ENCODE measurements at regions not wholly inside any gene's neighbourhood (a gene's known extent, or its start where the extent isn't known, plus 50 kb on each side); places are given as distances from the start of the nearest gene placed in this dataset.

DNA sequence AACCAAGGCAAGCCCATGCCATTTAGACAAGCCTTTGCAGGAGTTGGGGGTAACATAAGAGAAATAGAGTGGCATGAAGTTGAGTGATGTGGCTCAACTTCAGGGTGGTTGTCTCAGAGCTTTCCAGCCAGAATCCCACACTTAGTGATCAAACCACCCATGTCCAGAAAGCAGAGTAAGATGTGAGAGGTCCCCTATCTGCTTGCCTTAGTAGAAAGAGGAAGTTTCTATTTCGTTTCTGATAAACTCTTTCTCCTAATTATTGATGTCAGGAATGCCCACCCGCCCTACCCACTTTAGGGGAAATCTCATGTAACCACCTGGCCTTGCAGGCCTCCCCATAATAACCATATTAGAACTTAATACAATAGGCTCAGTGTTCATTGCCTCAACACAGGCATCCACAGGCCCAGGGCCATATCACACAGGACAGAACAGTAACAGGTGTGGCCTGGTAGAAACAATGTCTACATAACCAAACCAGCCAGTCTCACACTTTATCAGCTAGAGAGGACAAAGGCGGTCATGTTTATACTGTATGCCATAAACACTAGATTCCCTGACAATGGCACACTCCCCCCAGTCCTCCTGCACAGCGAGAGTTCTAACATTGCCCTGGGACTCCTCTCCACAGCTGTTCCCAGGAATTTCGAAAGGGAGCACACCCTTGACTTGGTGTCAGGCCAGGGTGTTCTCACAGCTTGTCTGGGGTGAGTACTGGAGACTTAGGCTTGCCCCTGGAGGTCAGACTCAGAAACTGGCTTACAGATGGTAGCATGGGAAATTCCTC is 364.4 kb downstream of the CXCL12 start:
- no peak for DNase-seq

- no peak for DNase-seq
Measured at GRCh38 chr10:44017483-44018145, 367.3 kb downstream of the CXCL12 start.

- DNase-seq = no peak
Measured at GRCh38 chr10:44016589-44017482, 368.1 kb downstream of the CXCL12 start.

GRCh38 chr10:44015702-44016500 is 367.2 kb upstream of the ZNF32 start:
- no peak for DNase-seq

DNA sequence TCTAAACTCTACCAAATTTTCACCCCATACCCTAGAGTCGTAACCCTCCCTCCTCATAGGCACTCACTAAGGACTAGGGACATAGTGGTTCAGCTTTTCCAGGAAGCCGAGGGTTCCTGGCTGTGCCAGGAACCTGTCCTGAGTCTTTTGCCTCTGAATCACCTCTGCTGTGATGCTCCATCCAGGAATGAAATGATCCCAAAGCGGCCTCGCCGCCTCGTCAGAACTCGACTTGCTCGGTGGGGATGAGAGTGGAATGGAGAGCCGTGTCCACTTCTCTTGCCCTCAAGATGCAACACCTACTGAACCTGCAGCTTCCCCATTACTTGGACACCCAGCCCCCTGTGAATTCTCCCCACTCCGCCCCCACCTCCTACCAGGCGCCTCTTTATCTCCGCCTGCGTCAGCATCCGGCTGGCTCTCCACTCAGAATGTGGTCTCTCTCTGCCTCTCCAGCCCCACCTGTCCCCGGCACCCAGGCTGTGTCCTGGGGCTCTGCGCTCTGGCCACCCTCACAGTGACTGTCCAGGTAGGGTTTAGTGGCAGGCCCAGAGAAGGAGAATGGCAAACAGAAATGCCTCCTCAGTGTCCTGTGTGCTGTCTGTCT is 366.1 kb upstream of the ZNF32 start:
- no peak for DNase-seq

DNA sequence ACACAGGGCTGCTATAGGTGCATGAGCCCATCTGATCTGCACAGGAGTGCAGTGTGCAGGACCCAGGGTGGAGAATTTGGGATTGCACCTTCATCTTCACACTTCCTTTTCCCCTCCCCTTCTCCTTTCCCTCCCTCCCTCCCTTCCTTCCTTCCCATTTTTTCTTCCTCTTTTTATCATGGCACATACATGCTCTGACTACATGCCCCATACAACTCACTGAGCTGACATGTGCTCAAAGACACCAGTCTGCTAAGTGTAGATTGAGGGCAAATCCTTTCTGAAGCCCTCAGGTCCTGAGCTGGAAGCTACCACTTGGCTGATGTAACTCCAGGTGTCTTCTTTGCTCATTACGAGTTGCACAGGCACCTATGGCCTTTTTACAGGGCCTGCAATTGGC is 365.3 kb upstream of the ZNF32 start:
- no peak for DNase-seq

DNA sequence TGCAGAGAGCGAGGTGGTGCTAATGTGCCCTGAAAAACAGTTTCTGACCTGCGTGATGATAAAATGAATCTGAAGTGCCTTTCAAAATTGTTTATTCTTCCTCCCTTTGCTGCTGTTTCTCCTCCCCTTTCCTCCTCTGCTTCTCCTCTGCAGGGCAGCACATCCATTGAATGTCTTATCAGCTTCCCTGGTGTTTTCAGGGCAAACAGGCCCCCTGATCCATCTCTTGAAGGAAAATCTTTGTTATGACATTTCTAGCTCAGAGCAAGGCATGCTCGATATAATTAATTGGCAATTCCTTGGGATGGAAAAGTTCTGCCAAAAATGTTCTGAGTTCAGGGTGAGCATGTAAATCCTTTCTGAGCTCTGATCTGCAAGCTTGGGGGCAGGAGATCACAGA is 364.2 kb upstream of the ZNF32 start:
- DNase-seq = no peak

GRCh38 chr10:44011603-44011981 is 362.9 kb upstream of the ZNF32 start:
- DNase-seq = no peak

GRCh38 chr10:44010873-44011602 is 362.4 kb upstream of the ZNF32 start:
- no peak for DNase-seq

GRCh38 chr10:44009891-44010632 is 361.4 kb upstream of the ZNF32 start:
- DNase-seq = no peak

DNA sequence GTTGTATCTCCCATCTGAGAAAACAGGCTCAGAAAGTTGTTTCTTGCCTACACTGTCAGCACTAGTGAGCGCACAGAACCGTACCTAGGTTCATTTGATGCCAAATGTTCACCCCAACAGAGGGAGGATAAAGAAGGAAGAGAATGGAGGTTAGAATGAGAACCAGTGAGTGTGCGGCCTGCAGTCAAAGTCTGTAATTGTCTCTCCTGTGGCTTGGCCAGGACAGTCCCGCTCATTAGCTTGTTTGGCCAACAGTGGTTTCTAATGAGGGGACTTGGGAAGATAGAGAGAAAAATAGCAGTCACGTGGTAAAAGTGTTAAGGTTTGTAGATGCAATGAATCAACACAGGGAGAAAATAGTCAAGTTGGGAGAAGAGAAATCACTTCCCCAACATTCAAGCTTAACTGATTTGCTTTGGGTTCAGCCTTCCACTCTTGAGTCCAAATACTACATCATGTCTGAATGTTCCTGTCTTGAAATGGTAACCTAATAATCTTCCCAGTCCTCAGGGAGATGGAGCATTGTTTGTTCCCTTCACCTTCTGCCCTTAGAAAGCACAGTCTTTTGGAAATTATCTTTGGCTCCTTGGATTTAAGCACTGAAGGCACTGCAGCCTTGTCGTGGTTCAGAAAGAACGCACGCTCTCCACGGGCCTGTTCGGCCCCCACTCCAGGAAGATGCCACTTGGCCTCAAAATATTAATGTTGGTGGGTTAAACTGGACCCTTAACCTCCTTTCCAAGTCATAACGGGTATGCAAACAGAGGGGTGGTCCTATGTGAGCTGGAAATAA is 360.4 kb upstream of the ZNF32 start:
- no peak for DNase-seq

- no peak for DNase-seq
Measured at GRCh38 chr10:44008270-44008916, 359.7 kb upstream of the ZNF32 start.

GRCh38 chr10:44006771-44007170 is 358.1 kb upstream of the ZNF32 start:
- no peak for DNase-seq

- no peak for DNase-seq
Measured at GRCh38 chr10:44005788-44006099, 357.1 kb upstream of the ZNF32 start.

GRCh38 chr10:44004913-44005787 is 356.5 kb upstream of the ZNF32 start:
- DNase-seq = no peak

DNA sequence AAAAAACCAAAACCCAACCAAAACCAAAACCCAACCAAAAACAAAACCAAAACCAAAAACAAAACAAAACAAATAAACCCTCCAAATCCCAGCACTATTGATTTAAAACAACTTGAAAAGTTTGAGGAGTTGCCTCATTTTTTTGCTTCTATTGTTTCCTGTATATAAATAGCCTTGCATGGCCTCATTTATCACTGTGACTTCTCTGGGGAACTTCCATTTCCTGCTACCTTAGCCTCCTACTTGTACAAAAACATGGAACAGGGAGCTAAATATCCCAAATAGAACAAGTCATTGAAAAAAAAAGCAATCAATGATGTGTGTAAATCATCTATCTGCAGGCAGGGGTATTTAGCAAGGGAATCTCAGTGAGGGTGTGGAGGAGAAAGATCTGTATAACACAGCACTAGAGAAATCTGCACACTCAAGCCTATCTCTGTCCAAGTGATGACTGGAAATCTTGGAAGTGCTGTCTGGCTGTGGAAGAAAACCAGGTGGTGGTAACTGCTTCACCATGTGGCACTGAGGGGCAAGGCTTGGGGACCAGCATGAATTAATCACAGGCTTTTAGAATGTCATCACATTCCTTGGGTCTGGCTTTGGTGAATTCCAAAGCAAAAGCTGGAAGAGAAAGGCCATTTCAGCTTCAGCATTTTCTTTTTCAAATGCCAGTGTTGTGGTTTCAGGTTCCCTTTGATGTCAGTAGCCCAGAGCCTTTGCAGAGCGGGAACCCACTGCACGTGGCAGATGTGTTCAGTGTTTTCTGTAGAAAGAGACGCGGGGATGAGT is 349.5 kb upstream of the ZNF32 start:
- DNase-seq = no peak

DNA sequence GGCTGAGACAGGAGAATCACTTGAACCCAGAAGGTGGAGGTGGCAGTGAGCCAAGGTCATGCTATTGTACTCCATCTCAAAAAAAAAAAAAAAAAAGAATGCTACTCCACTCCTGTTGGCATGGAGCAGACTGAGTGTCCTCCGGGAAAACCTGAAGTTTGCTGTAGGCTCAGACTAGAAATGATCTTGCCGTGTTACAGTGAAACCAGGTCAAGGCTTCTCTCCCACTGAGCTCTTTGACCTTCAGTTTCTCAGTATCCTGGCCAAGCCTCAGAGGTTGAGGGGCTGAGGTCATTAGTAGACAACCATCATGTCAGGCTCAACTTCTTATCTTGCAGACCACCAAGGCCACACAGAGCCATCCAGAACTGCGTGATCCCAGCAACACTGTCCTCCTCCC is 348.6 kb upstream of the ZNF32 start:
- no peak for DNase-seq

DNA sequence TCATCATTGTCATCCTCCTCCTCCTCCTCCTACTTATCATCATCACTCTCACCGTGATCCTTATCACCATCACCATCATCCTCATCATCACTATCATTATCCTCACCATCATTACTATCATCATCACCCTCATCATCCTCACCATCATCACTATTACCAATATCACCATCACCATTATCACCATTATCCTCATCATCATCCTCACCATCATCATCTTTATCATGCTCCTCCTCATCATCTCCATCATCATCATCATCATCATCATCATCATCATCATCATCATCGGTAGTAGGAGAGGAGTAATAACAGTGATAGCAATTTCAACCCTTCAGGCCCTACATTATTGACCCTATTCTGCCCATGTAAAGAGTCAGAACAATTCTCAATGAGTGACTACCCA is 345.9 kb upstream of the ZNF32 start:
- DNase-seq = no peak
